Stimulated activated CD8-positive, alpha-beta memory T cell treated with anti-CD3 and anti-CD28 coated beads, Interleukin-15, amount 100 ng/mL, for 24 hours (primary cell): ENCODE measurements at regions not wholly inside any gene's neighbourhood (a gene's known extent, or its start where the extent isn't known, plus 50 kb on each side); places are given as distances from the start of the nearest gene placed in this dataset.

Experiments
- DNase-seq: peaks from one replicate; pipeline ENCODE4 v3.0.0-alpha.2; 2020; ENCODE audit warnings: low read depth

DNA sequence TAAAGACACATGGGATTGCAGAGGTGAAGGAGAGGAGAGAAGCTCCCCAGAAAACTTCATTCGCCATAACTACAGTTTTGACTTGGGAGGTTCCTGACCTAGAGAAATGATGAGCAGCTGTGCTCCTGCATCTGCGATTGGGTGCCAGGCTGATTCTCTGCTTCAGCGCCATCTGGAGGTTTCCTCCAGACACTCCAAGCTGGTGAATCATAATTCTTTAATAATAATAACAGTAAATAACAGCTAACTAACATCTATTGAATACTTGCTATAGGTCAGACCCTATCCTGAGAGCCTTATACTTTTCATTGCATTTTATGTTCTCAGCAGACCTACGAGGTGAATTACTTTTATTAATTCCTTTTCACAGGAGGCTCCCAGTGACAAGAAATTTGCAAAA, 575.8 kb downstream of the TOX3 start:
- no peak for DNase-seq

DNA sequence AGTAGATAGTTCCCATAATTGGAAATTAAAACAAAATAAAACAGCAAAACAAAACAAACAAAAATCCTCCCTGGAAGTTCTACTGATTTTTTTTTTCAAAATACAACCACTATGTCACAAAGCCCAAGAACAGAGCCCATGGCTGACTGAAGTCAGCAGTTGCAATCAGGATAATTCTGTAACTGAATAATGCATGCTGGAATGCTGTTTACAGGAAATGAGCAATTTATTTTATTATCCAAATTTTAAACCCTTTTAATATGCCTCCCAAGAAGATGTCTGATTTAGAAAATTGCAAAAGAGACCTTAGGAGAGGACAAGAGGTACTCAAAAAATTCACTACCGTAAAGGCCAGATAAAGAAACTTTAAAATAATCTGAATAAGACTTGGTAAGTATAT, 578.2 kb downstream of the TOX3 start:
- no peak for DNase-seq

DNA sequence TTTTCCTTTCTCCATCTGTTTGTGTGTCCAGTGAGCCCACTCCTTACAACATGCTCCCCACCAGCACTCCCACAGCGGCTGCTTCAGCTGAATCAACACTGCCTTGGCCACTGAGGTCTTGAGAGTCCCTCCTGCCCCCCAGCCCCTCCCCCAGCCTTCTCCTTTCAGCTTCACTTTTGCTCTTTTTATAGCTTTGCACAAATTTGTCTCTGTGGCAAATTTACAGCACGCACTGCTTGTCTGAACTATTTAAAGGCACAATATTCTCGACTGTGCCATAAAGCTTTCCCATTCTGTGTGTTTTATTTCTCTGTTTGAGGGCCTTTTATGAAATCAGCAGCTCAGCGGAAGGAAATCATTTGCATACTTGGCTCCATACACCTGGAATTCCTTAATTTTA, 579.3 kb downstream of the TOX3 start:
- DNase-seq, result no peak

GRCh38 chr16:51960931-51961330, 586.0 kb downstream of the TOX3 start:
- no peak for DNase-seq

GRCh38 chr16:51953286-51953985, 593.5 kb downstream of the TOX3 start:
- no peak for DNase-seq

GRCh38 chr16:51952500-51952899, 594.4 kb downstream of the TOX3 start:
- no peak for DNase-seq

GRCh38 chr16:51951668-51952298, 595.2 kb downstream of the TOX3 start:
- DNase-seq, result no peak

- no peak for DNase-seq
These were observed 596.7 kb downstream of the TOX3 start for GRCh38 chr16:51950118-51950780.

DNA sequence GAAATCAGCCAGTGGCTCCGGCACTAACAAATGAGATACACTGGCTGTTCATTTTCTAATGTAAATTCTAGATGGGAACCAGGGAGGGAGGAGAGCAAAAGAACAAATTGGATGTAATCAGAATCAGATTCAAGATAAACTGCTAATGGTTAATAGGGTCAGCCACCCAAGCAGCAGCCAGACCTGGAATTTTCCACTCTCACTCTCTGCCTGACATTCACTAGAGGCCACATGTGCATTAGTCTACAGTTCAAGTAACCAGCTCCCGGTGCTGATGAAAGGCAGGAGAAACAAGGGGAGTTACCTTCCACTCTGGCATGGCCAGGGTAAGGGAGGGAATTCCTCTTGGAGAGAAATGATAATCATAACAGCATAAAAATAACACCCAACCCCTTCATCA, 597.7 kb downstream of the TOX3 start:
- no peak for DNase-seq

DNA sequence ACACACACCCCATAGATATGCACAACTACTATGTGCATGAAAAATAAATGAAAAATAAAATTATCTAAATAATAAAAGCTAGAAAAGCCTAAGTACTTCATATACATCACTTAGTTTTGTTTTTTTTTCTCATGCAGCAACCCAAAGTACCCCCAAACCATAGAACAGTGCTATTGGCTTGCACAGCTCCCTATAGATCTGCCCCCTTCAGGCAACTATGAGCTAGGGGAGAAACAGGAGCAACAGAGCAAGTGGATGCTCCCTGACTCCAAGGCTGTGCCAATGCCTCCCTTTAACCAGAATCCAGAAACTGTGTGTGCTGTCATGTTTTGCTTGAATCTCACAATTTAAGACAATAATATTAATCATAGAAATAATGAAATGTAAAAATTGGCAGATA, 605.5 kb downstream of the TOX3 start:
- no peak for DNase-seq

GRCh38 chr16:51940183-51940582, 606.8 kb downstream of the TOX3 start:
- DNase-seq, result no peak

DNA sequence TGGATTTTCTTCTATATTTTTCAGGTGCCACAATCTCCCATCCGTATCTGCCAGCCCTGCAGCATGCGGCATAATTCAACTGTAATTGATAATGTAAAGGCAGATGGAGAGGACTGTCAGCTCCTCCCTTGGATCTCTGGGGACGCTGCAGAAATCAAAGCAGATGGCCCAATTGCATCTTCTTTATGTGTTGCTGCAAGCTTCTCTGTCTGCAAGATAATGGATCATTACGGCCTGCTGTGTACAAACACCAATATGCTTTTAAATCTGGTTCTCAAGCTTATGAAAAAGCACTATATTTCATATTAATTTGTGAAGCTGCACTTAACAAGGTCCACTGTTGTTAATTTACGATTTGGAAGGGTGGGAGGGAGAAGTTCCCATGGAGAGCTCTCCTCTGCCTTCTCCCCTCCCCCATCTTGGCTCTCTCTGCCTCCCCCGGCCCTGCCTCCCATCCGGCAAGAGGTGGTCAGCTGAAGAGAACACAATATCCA, 607.5 kb downstream of the TOX3 start:
- no peak for DNase-seq

DNA sequence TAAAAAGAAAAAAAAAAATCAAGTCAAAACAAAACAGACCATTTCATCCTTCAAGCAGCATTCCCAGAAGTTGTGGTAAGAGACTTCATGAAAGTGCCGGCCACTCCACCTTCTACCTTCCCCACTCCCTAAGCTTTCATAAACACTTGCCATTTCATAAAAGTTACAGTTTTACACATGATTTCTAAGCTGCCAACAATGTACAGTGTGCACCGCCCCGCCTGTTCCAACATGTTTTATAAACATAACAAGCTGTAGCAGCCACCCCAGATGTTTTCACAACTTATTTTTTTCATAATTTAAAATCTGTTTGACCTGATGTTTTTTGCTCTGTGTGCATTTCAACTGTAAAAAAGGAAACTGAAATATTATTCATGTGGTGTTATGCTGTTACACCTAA, 608.1 kb downstream of the TOX3 start:
- DNase-seq, result no peak

DNA sequence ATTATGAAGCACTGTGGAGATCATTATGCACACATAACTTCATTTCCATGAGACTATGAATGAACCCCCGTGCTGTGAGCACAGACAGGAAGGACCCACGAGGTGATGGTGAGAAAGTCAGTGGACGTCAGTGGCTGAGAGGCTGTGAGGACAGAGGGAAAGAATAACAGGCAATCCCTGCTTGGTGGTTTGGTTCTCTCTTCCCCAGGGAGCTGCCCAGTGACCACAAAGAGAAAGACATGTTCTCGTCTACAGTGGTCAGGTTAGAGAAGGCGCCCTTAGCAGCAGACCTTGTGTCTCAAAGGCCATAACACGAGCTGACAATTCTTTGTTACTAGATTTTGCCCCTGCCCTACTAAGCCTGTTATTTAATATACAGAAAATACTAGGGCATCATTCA, 609.2 kb downstream of the TOX3 start:
- no peak for DNase-seq

DNA sequence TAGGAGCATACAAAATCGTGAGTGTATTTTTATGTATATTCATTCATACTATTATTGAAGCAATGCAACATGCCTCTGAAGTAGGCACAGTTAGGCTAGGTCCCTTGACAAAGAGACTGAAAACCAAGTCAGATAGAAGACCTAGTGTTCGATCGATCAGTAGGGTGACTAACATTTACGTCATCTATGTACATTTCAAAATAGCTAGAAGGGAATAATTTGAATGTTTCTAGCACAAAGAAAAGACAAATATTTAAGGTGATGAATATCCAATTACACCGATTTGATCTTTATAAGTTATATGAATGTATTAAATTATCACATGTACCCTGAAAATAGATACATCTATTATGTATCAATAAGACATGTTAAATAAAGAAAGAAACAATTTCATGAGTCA, 610.1 kb downstream of the TOX3 start:
- no peak for DNase-seq

GRCh38 chr16:51932317-51932716, 614.6 kb downstream of the TOX3 start:
- DNase-seq, result no peak

DNA sequence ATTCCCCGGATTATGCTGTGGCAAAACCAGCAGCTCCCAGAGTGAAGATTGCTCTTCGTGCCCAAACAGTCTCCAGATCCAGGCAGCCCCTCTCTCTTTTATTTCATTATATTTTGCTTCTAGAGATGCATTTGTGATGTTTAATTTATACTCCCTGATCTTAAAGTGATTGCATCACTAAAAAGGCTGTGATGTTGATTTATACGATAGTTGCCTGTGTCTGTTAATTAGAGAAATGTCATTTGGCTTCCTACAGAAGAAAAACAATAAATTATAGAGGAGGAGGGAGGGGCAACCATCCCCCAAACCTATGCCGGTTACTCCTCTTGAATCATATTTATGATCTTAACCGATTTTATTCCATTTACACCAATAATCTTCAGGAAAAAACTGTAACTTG, 615.3 kb downstream of the TOX3 start:
- no peak for DNase-seq

- DNase-seq, result no peak
These were observed 622.2 kb downstream of the TOX3 start for GRCh38 chr16:51924744-51925143.

GRCh38 chr16:51922476-51922875, 624.5 kb downstream of the TOX3 start:
- DNase-seq, result no peak

DNA sequence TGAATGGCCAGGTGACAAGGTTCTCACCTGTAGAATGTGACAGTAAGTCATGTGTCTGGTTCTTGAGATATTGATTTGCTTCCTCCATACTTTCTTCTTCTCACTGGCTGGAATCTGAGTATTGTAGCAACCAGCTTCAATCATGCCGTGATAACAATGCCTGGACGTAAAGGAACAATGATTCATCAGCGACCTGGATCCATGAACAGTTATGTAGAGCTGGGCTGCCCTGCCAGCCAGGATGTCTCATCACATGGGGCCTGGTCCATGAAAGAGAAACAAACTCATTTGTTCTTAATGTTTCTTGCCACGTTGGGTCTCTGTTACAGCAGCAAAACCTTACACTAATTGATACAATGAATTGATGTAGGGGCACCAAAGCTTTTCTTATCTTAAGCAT, 627.2 kb downstream of the TOX3 start:
- DNase-seq, result no peak

GRCh38 chr16:51916814-51917213, 630.1 kb downstream of the TOX3 start:
- DNase-seq, result no peak

GRCh38 chr16:51916231-51916630, 630.7 kb downstream of the TOX3 start:
- DNase-seq, result no peak

DNA sequence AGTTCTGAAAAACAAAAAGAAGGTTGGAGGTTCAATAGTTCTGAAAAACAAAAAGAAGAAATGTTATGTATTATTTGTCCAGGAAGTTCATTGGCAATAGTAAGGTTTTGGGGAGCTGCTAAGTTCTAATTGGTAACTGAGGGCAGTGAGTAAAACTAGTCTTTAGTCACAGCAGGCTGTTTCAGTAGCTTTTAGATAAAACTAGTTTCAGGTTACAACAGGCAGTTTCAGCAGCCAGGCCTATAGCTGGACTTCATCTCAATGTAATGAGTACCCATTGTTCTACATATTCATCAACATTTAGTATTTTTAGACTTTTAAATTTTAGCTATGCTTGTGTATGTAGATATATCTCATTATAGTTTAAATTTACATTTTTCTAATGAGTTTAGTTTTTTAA, 639.3 kb downstream of the TOX3 start:
- no peak for DNase-seq
